PC-9 (cell line): ENCODE measurements at regions not wholly inside any gene's neighbourhood (a gene's known extent, or its start where the extent isn't known, plus 50 kb on each side); places are given as distances from the start of the nearest gene placed in this dataset.

Experiments
- BruUV-seq: library from RNA; stranded (reverse); fragments of 400-500 nt; replicated peaks from 2 replicates; lab custom pipeline; 2021; lab: Mats Ljungman, UMichigan
- CTCF ChIA-PET: fragments of 300-600 bp; sonication (Branson Sonifier 250); formaldehyde crosslinking; loops from one replicate; lab custom pipeline; 2022; ENCODE audit warnings: antibody characterized with exemption; lab: Charles Lee
- POLR2A ChIA-PET: fragments of 300-600 bp; sonication (Branson Sonifier 250); formaldehyde crosslinking; loops from one replicate; lab custom pipeline; 2022; ENCODE audit warnings: antibody characterized with exemption; ENCODE audit not compliant: unreplicated experiment; lab: Charles Lee
- DNase-seq, 2 experiments: peaks; one replicate each; pipeline versions ENCODE4 v3.0.0 to v3.0.0-alpha.2; 2015 to 2022; ENCODE audit warnings: mixed read lengths in 1 of 2
- H2AFZ ChIP-seq: fragments of 200-600 bp; sonication (generic); 2 replicates; pipeline ENCODE4 v1.8.1; 2017; ENCODE audit warnings: antibody characterized with exemption
- H3F3A ChIP-seq: fragments of 200-600 bp; sonication (generic); 2 replicates; pipeline ENCODE4 v1.8.1; 2017; ENCODE audit warnings: antibody characterized with exemption, mild to moderate bottlenecking, low read depth; ENCODE audit not compliant: insufficient read depth
- H3K27ac ChIP-seq: fragments of 200-600 bp; sonication (generic); 2 replicates; pipeline ENCODE4 v1.6.1; 2016; ENCODE audit warnings: mixed run types
- H3K27me3 ChIP-seq: fragments of 200-600 bp; sonication (generic); 2 replicates; pipeline ENCODE4 v1.6.1; 2016; ENCODE audit warnings: low read depth, mixed run types; ENCODE audit not compliant: insufficient read depth
- H3K36me3 ChIP-seq: fragments of 200-600 bp; sonication (generic); 2 replicates; pipeline ENCODE4 v1.6.1; 2016; ENCODE audit warnings: low read depth, mixed run types
- H3K4me1 ChIP-seq: fragments of 200-600 bp; sonication (generic); replicated peaks from 2 replicates; pipeline ENCODE4 v1.6.1; 2016; ENCODE audit warnings: mixed run types; ENCODE audit not compliant: insufficient read depth
- H3K4me2 ChIP-seq: fragments of 200-600 bp; sonication (generic); 2 replicates; pipeline ENCODE4 v1.6.1; 2017; ENCODE audit warnings: mixed run types
- H3K4me3 ChIP-seq: fragments of 200-600 bp; sonication (generic); 2 replicates; pipeline ENCODE4 v1.6.1; 2016; ENCODE audit warnings: mixed run types
- H3K79me2 ChIP-seq: fragments of 200-600 bp; sonication (generic); 2 replicates; pipeline ENCODE4 v1.6.1; 2017; ENCODE audit warnings: low read depth, mixed run types
- H3K9me2 ChIP-seq: fragments of 200-600 bp; sonication (generic); 2 replicates; pipeline ENCODE4 v1.8.1; 2017; ENCODE audit warnings: mild to moderate bottlenecking; ENCODE audit not compliant: insufficient read depth
- H3K9me3 ChIP-seq: fragments of 200-600 bp; sonication (generic); 2 replicates; pipeline ENCODE4 v1.8.1; 2016; ENCODE audit warnings: low read depth; ENCODE audit not compliant: insufficient read depth
- H4K20me1 ChIP-seq: fragments of 200-600 bp; sonication (generic); 2 replicates; pipeline ENCODE4 v1.8.1; 2017; ENCODE audit not compliant: insufficient read depth
- EZH2 ChIP-seq: fragments of 200-600 bp; sonication (generic); IDR thresholded peaks from 2 replicates; pipeline ENCODE4 v1.8.0; 2017; ENCODE audit warnings: antibody characterized with exemption, low read depth
- intact Hi-C: fragments of 100-400 bp; cut with micrococcal nuclease; formaldehyde crosslinking; loops from one replicate; pipeline ENCODE4 v1.10.0; 2022; ENCODE audit not compliant: unreplicated experiment
- TF ChIP-seq, protein P1 (sequence below): fragments of 200-600 bp; sonication (generic); conservative IDR thresholded peaks from 2 replicates; pipeline ENCODE4 v1.6.1; 2017; ENCODE audit warnings: mixed run types, antibody characterized with exemption, mild to moderate bottlenecking, moderate library complexity

DNA sequence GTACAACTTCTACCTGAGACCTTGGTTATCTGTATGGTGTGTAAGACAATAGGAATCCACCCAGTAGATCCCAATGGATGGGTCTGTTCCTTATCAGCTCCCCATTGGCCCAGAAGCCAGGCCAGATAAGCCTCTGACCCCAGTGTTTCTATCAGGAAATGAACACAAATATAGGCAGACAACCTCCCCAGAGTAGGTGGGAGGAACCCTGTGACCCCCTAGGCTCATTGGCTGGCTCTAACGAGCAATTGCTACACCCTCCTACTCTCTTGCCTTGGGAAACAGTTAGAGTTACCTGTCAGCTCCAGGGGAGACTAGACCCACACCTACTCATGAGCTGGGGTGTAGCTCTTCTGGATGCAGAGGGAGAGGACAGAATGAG is 299.9 kb downstream of the UACA start:
- POLR2A ChIA-PET, result no interaction called here
- H3F3A ChIP-seq, result peaks cover 26% of the 10 kb centered on the region; the same call in 1 of the 2 replicates
- no peaks in the 10 kb centered on the region for H3K36me3 ChIP-seq
- no peaks in the 10 kb centered on the region for H3K9me2 ChIP-seq
- no peak overlapping the region for H2AFZ ChIP-seq
- no peaks in the 10 kb centered on the region for H4K20me1 ChIP-seq
- H3K4me1 ChIP-seq, result peaks cover 53% of the 10 kb centered on the region
- H3K4me3 ChIP-seq, result no peak overlapping the region
- no TSS peak for BruUV-seq
- peak overlapping the region; percentile 59 for H3K27ac ChIP-seq
- H3K9me3 ChIP-seq, result no peaks in the 10 kb centered on the region
- H3K4me2 ChIP-seq, result peak overlapping the region; percentile 41
- intact Hi-C loops, result loop anchor here (1.0 to 10.0 kb wide), 9 partner anchors 23 to 609 kb away; no protein-coding TSS in a partner anchor
- no peak for DNase-seq
- no peaks in the 10 kb centered on the region for H3K27me3 ChIP-seq
- no peak for TF ChIP-seq EZH2
- no peaks in the 10 kb centered on the region for H3K79me2 ChIP-seq
- CTCF ChIA-PET, result interaction anchor here (1.6 kb wide), 1 partner anchor 193 kb away, joined by 3 read pairs; no protein-coding TSS in a partner anchor

DNA sequence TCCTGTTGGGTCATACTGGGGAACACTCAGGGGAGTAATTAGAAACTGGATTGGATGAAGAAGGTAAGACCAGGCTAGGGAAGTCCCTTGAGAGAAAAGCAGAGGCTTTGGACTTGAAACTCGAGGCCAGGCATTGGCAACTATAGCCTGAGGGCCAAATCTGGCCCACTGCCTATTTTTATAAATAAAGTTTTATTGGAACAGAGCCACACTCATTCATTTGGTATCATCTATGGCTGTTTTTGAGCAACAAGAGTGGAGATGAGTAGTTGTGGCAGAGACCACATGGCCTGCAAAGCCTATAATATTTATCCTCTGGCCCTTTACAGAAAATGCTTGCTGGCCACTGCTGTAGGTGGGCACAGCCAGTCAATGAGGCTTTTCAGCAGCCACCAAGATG is 301.4 kb downstream of the UACA start:
- intact Hi-C loops, result loop anchor here (2.0 to 10.0 kb wide), 7 partner anchors 31 to 607 kb away; no protein-coding TSS in a partner anchor
- no TSS peak for BruUV-seq

DNA sequence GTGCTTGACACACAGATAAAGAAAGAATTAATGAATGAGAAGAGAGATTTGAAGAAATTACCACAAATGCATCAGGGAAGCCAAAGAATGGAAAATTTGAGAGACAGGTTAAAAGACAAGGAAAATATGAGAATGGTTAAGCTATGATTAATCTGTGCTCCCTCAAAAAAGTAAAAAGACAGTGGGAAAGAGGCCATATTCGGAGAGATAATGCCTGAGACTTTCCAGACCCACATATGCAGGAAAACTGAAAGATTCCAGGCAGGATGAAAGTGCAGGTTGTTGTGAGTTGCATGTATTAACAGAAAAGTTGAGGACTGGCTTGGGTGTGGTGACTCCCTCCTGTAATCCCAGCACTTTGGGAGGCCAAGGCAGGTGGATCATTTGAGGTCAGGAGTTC is 302.3 kb downstream of the UACA start:
- intact Hi-C loops, result loop anchor here (5.0 to 10.0 kb wide), 3 partner anchors 84 to 606 kb away; no protein-coding TSS in a partner anchor
- BruUV-seq, result no TSS peak
- CTCF ChIA-PET, result no interaction called here
- H3K27ac ChIP-seq, result 0 out of 2 replicates have a peak overlapping the region, but pooled peaks have one; percentile 44
- DNase-seq, result no peak
- H3K9me3 ChIP-seq, result no peaks in the 10 kb centered on the region
- POLR2A ChIA-PET, result no interaction called here
- H3K27me3 ChIP-seq, result no peaks in the 10 kb centered on the region
- TF ChIP-seq EZH2, result no peak
- TF ChIP-seq, protein P1, sequence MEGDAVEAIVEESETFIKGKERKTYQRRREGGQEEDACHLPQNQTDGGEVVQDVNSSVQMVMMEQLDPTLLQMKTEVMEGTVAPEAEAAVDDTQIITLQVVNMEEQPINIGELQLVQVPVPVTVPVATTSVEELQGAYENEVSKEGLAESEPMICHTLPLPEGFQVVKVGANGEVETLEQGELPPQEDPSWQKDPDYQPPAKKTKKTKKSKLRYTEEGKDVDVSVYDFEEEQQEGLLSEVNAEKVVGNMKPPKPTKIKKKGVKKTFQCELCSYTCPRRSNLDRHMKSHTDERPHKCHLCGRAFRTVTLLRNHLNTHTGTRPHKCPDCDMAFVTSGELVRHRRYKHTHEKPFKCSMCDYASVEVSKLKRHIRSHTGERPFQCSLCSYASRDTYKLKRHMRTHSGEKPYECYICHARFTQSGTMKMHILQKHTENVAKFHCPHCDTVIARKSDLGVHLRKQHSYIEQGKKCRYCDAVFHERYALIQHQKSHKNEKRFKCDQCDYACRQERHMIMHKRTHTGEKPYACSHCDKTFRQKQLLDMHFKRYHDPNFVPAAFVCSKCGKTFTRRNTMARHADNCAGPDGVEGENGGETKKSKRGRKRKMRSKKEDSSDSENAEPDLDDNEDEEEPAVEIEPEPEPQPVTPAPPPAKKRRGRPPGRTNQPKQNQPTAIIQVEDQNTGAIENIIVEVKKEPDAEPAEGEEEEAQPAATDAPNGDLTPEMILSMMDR, result no peak
- no peak overlapping the region for H3K4me3 ChIP-seq
- H3K79me2 ChIP-seq, result no peaks in the 10 kb centered on the region
- no peak overlapping the region for H2AFZ ChIP-seq
- H3K4me1 ChIP-seq, result peaks cover 53% of the 10 kb centered on the region
- no peak overlapping the region for H3K4me2 ChIP-seq
- H3K36me3 ChIP-seq, result no peaks in the 10 kb centered on the region
- no peaks in the 10 kb centered on the region for H4K20me1 ChIP-seq
- H3F3A ChIP-seq, result peaks cover 27% of the 10 kb centered on the region; the same call in 1 of the 2 replicates
- H3K9me2 ChIP-seq, result no peaks in the 10 kb centered on the region

More for the DNA sequence above, 301.4 kb downstream of the UACA start:
- ChIA-PET CTCF (no interaction called here), POLR2A (no interaction called here)
- Histone ChIP-seq H3K9me2 (no peaks in the 10 kb centered on the region), H3K4me1 (peaks cover 53% of the 10 kb centered on the region), H3K27me3 (no peaks in the 10 kb centered on the region), H3K27ac (peak overlapping the region; percentile 59), H3K79me2 (no peaks in the 10 kb centered on the region), H3K4me3 (no peak overlapping the region), H3K9me3 (no peaks in the 10 kb centered on the region), H3K36me3 (no peaks in the 10 kb centered on the region), H2AFZ (no peak overlapping the region), H4K20me1 (no peaks in the 10 kb centered on the region), H3F3A (peaks cover 29% of the 10 kb centered on the region; the same call in 1 of the 2 replicates), H3K4me2 (peak overlapping the region; percentile 41)
- TF ChIP-seq, protein P1, result no peak
- TF ChIP-seq EZH2, result no peak
- no peak for DNase-seq

DNA sequence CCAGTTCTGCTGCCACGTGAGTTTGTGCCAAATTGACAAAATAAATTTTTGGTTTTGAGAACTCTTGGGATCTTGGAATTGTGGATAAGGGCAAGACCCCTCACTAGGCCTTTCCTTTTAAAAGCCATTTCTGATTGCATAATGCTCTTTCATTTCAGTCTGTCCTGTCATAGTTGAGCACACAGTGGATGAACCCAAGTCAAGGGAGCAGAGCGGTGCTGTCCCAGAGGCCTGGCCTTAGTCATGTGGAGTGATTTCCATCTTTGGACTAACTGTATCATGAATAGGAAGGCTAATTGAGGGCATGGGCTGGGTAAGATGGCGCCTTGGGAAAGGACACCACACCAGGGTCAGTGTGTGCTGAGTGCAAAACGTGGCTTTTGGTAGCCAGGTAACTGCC is 304.0 kb downstream of the UACA start:
- no peak overlapping the region for H3K27ac ChIP-seq
- H3K4me2 ChIP-seq, result no peak overlapping the region
- no peaks in the 10 kb centered on the region for H3K36me3 ChIP-seq
- ChIA-PET POLR2A (no interaction called here), CTCF (no interaction called here)
- H3K9me3 ChIP-seq, result no peaks in the 10 kb centered on the region
- no peak for TF ChIP-seq EZH2
- TF ChIP-seq, protein P1, result no peak
- H3K79me2 ChIP-seq, result no peaks in the 10 kb centered on the region
- DNase-seq, result no peak
- peaks cover 27% of the 10 kb centered on the region; the same call in 1 of the 2 replicates for H3F3A ChIP-seq
- H3K4me3 ChIP-seq, result no peak overlapping the region
- intact Hi-C loops, result no loop called here
- H2AFZ ChIP-seq, result no peak overlapping the region
- no peaks in the 10 kb centered on the region for H3K27me3 ChIP-seq
- no peaks in the 10 kb centered on the region for H3K9me2 ChIP-seq
- H3K4me1 ChIP-seq, result peaks cover 47% of the 10 kb centered on the region
- no TSS peak for BruUV-seq
- H4K20me1 ChIP-seq, result no peaks in the 10 kb centered on the region
